SK-N-SH treated with all-trans-retinoic acid at 6 μM for 48 hours (cell line): ENCODE measurements at regions not wholly inside any gene's neighbourhood (a gene's known extent, or its start where the extent isn't known, plus 50 kb on each side); places are given as distances from the start of the nearest gene placed in this dataset.
A peak's percentile ranks its signal among the peaks of the same experiment; 100 is the strongest.

Source experiments
- ATAC-seq: fragments of 200-7000 bp; cut with Tn5 transposase; 3 replicates; pipeline ENCODE4 v1.9.1; 2020; ENCODE audit warnings: mild to moderate bottlenecking, moderate library complexity
- ARNTL ChIP-seq: fragments of 450-650 bp; formaldehyde crosslinking; IDR thresholded peaks from 2 replicates; pipeline ENCODE4 v1.5.0; 2020; ENCODE audit warnings: low read depth, mild to moderate bottlenecking, moderate library complexity, borderline replicate concordance
- BACH2 ChIP-seq: fragments of 250-450 bp; sonication (Bioruptor Pico); IDR thresholded peaks from 2 replicates; pipeline ENCODE4 v1.9.0; 2021; ENCODE audit warnings: mild to moderate bottlenecking, borderline replicate concordance
- CREB5 ChIP-seq: fragments of 250-450 bp; sonication (Bioruptor Pico); IDR thresholded peaks from 2 replicates; pipeline ENCODE4 v1.5.1; 2020; ENCODE audit warnings: low read depth, mild to moderate bottlenecking, moderate library complexity
- CSDC2 ChIP-seq: fragments of 250-450 bp; sonication (Bioruptor Pico); IDR thresholded peaks from 2 replicates; pipeline ENCODE4 v1.5.0; 2020; ENCODE audit warnings: mild to moderate bottlenecking, moderate library complexity
- ESRRG ChIP-seq: fragments of 250-450 bp; sonication (Bioruptor Pico); IDR thresholded peaks from 2 replicates; pipeline ENCODE4 v1.6.1; 2021; ENCODE audit warnings: mild to moderate bottlenecking
- GLIS3 ChIP-seq: fragments of 250-450 bp; sonication (Bioruptor Pico); IDR thresholded peaks from 2 replicates; pipeline ENCODE4 v1.5.0; 2020; ENCODE audit warnings: mild to moderate bottlenecking, moderate library complexity
- ISL1 ChIP-seq: fragments of 250-450 bp; sonication (Bioruptor Pico); IDR thresholded peaks from 2 replicates; pipeline ENCODE4 v2.1.2; 2022; ENCODE audit warnings: mild to moderate bottlenecking, moderate library complexity
- OSR1 ChIP-seq: fragments of 250-450 bp; sonication (Bioruptor Pico); IDR thresholded peaks from 2 replicates; pipeline ENCODE4 v1.8.0; 2022; ENCODE audit warnings: moderate library complexity, mild to moderate bottlenecking, inconsistent platforms
- PPARA ChIP-seq: fragments of 250-450 bp; sonication (Bioruptor Pico); IDR thresholded peaks from 2 replicates; pipeline ENCODE4 v1.5.0; 2020; ENCODE audit warnings: mild to moderate bottlenecking, borderline replicate concordance
- RARB ChIP-seq: fragments of 250-450 bp; sonication (Bioruptor Pico); IDR thresholded peaks from 2 replicates; pipeline ENCODE4 v1.8.0; 2021; ENCODE audit warnings: mild to moderate bottlenecking, moderate library complexity
- SNAI2 ChIP-seq: fragments of 250-450 bp; sonication (Bioruptor Pico); IDR thresholded peaks from 2 replicates; pipeline ENCODE4 v1.5.0; 2020; ENCODE audit warnings: mild to moderate bottlenecking, moderate library complexity
- TOX ChIP-seq: fragments of 250-450 bp; sonication (Bioruptor Pico); IDR thresholded peaks from 2 replicates; pipeline ENCODE4 v1.8.0; 2021; ENCODE audit warnings: mild to moderate bottlenecking, moderate library complexity, borderline replicate concordance
- TSHZ2 ChIP-seq: fragments of 250-450 bp; sonication (Bioruptor Pico); IDR thresholded peaks from 2 replicates; pipeline ENCODE4 v1.5.0; 2020; ENCODE audit warnings: mild to moderate bottlenecking, moderate library complexity
- ZC3H10 ChIP-seq: fragments of 250-450 bp; sonication (Bioruptor Pico); IDR thresholded peaks from 2 replicates; pipeline ENCODE4 v1.5.1; 2021; ENCODE audit warnings: mild to moderate bottlenecking, moderate library complexity
- ZFP3 ChIP-seq: fragments of 250-450 bp; sonication (Bioruptor Pico); IDR thresholded peaks from 2 replicates; pipeline ENCODE4 v1.5.0; 2020; ENCODE audit warnings: mild to moderate bottlenecking, moderate library complexity
- ZFP30 ChIP-seq: fragments of 450-650 bp; formaldehyde crosslinking; IDR thresholded peaks from 2 replicates; pipeline ENCODE4 v1.5.0; 2022; ENCODE audit warnings: mild to moderate bottlenecking, moderate library complexity
- ZNF565 ChIP-seq: fragments of 450-650 bp; formaldehyde crosslinking; conservative IDR thresholded peaks from 2 replicates; pipeline ENCODE4 v1.5.0; 2020; ENCODE audit warnings: low read depth, mild to moderate bottlenecking, moderate library complexity
- ZNF70 ChIP-seq: fragments of 450-650 bp; formaldehyde crosslinking; IDR thresholded peaks from 2 replicates; pipeline ENCODE4 v1.5.0; 2020; ENCODE audit warnings: mild to moderate bottlenecking, moderate library complexity
- ZNF8 ChIP-seq: fragments of 450-650 bp; formaldehyde crosslinking; IDR thresholded peaks from 2 replicates; pipeline ENCODE4 v1.5.0; 2020; ENCODE audit warnings: mild to moderate bottlenecking, moderate library complexity
- TF ChIP-seq, protein P1 (sequence below): fragments of 250-450 bp; sonication (Bioruptor Pico); IDR thresholded peaks from 2 replicates; pipeline ENCODE4 v1.8.0; 2021; ENCODE audit warnings: low read depth, mild to moderate bottlenecking, moderate library complexity, borderline replicate concordance
- TF ChIP-seq, protein P2 (sequence below): fragments of 250-450 bp; sonication (Bioruptor Pico); IDR thresholded peaks from 2 replicates; pipeline ENCODE4 v1.8.0; 2020; ENCODE audit warnings: mild to moderate bottlenecking, moderate library complexity, borderline replicate concordance

GRCh38 chr6:122014961-122015360 lies 384.5 kb upstream of the HSF2 start:
- TF ChIP-seq CSDC2 (CRISPR knock-in tag) (no peak), ISL1 (CRISPR knock-in tag) (peak; percentile 13; the same call in 1 of the 2 replicates)
- no peak; the same call in 1 of the 3 replicates for ATAC-seq

GRCh38 chr6:122020588-122021264 lies 378.7 kb upstream of the HSF2 start:
- TF ChIP-seq, protein P1, sequence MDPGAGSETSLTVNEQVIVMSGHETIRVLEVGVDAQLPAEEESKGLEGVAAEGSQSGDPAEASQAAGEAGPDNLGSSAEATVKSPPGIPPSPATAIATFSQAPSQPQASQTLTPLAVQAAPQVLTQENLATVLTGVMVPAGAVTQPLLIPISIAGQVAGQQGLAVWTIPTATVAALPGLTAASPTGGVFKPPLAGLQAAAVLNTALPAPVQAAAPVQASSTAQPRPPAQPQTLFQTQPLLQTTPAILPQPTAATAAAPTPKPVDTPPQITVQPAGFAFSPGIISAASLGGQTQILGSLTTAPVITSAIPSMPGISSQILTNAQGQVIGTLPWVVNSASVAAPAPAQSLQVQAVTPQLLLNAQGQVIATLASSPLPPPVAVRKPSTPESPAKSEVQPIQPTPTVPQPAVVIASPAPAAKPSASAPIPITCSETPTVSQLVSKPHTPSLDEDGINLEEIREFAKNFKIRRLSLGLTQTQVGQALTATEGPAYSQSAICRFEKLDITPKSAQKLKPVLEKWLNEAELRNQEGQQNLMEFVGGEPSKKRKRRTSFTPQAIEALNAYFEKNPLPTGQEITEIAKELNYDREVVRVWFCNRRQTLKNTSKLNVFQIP (CRISPR knock-in tag): no peak
- TF ChIP-seq ISL1 (CRISPR knock-in tag): no peak
- TF ChIP-seq ESRRG (CRISPR knock-in tag): no peak
- TF ChIP-seq ZFP30 (CRISPR knock-in tag): no peak
- TF ChIP-seq GLIS3 (CRISPR knock-in tag): no peak
- TF ChIP-seq, protein P2, sequence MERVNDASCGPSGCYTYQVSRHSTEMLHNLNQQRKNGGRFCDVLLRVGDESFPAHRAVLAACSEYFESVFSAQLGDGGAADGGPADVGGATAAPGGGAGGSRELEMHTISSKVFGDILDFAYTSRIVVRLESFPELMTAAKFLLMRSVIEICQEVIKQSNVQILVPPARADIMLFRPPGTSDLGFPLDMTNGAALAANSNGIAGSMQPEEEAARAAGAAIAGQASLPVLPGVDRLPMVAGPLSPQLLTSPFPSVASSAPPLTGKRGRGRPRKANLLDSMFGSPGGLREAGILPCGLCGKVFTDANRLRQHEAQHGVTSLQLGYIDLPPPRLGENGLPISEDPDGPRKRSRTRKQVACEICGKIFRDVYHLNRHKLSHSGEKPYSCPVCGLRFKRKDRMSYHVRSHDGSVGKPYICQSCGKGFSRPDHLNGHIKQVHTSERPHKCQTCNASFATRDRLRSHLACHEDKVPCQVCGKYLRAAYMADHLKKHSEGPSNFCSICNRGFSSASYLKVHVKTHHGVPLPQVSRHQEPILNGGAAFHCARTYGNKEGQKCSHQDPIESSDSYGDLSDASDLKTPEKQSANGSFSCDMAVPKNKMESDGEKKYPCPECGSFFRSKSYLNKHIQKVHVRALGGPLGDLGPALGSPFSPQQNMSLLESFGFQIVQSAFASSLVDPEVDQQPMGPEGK (CRISPR knock-in tag): no peak
- TF ChIP-seq ZNF8 (CRISPR knock-in tag): no peak
- no peak for TF ChIP-seq ZC3H10 (CRISPR knock-in tag)
- TF ChIP-seq ZFP3: no peak
- no peak for TF ChIP-seq ARNTL (CRISPR knock-in tag)
- no peak for TF ChIP-seq CSDC2 (CRISPR knock-in tag)
- TF ChIP-seq OSR1 (CRISPR knock-in tag): no peak
- TF ChIP-seq RARB (CRISPR knock-in tag): no peak
- TF ChIP-seq TSHZ2 (CRISPR knock-in tag): no peak
- TF ChIP-seq ZNF565: no peak
- TF ChIP-seq SNAI2 (CRISPR knock-in tag): no peak
- no peak for TF ChIP-seq CREB5
- TF ChIP-seq ZNF70 (CRISPR knock-in tag): no peak
- no peak for ATAC-seq

GRCh38 chr6:122025104-122025503 lies 374.3 kb upstream of the HSF2 start:
- ATAC-seq: no peak
- TF ChIP-seq ZNF70 (CRISPR knock-in tag): no peak
- TF ChIP-seq, protein P1 (CRISPR knock-in tag): no peak
- no peak for TF ChIP-seq CSDC2 (CRISPR knock-in tag)
- TF ChIP-seq, protein P2 (CRISPR knock-in tag): no peak
- no peak for TF ChIP-seq GLIS3 (CRISPR knock-in tag)
- TF ChIP-seq TOX (CRISPR knock-in tag): no peak
- no peak for TF ChIP-seq BACH2 (CRISPR knock-in tag)
- TF ChIP-seq ZFP30 (CRISPR knock-in tag): no peak
- TF ChIP-seq ZFP3: no peak
- no peak for TF ChIP-seq ESRRG (CRISPR knock-in tag)
- no peak for TF ChIP-seq PPARA
- no peak for TF ChIP-seq CREB5
- no peak for TF ChIP-seq ZC3H10 (CRISPR knock-in tag)
